ENCODE measurements at regions not wholly inside any gene's neighbourhood (a gene's known extent, or its start where the extent isn't known, plus 50 kb on each side); places are given as distances from the start of the nearest gene placed in this dataset.
A peak's percentile ranks its signal among the peaks of the same experiment; 100 is the strongest.

- DNase-seq: no peak
These were observed 368.4 kb upstream of the ITGA1 start for GRCh38 chr5:52419357-52419756.

DNA sequence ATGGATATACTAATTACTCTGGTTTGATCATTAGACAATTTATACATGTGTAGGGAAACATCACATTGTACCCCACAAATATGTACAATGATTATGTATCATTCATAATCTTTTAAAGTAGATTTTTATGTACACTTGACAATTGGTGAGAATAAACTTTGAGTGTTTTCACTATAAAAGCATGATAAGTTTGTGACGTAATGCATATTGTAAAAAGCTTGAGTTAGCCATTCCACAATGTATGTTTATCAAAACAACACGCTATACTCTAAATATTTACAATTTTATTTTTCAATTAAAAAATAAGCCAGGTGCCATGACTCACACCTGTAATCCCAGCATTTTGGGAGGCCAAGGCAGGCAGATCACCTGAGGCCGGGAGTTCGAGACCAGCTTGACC is 360.1 kb upstream of the ITGA1 start:
- DNase-seq: no peak

DNA sequence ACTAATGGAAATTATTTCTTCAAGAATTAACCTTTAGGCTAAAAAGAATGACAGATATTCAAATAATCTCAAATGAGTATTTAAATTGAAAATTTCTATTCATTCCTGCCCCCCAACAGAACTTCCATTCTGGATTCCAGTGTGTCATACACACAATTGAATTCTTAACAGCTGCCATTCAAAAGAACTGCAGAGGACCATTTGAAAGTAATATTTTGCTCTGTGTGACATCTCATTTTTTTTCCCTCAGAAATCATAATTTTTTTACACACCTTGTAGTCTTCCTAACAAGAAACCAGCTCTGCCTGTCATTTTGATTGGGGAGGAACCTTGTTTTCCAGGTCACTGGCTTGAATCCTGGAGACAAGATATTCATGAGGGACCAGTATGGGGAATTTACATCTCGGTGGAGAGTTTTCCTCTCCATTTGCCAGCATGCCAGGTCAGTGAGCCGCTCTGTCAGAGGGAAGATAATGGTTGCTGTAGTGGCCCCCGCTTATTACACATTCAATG is 358.7 kb upstream of the ITGA1 start:
- no peak for DNase-seq

GRCh38 chr5:52441768-52442167 is 345.9 kb upstream of the ITGA1 start:
- DNase-seq: no peak

- DNase-seq: no peak
These were observed 344.5 kb upstream of the ITGA1 start for GRCh38 chr5:52443187-52443586.

DNA sequence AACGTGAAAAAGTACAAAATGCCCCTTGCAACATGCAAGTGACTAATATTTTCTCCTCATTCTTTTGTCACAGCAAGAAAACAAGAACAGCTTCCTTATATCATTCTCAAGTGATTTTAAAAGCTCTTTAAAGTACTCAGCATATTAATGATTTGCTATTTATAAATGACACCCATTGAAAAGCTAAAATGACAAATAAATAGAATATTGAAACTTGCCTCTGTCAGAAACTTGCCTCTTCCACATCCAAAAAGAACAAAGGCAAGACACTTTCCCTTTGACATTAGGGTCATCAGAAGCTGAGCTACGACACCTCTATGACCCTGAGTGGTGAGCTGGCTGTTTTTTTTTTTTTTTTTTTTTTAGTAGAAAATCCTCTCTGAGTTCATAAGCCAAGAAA is 339.6 kb upstream of the ITGA1 start:
- DNase-seq: no peak

DNA sequence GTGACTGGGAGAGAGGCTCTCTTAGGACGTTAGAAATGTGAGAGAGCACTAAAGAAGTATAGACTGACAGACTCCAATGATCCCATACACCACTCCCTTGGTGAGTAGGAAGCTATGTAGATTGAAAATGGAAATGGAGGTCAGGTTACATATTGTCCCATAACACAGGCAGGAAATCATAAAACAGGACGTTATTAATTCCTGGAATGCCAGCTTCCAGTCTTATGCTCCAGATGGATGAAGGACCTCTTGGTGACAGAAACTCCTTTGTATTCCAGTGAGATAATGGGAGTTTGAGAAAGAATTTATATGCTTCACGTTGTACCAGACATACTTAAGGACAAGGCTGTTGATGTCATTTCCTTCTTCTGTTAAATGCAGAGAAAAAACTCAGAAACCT is 338.2 kb upstream of the ITGA1 start:
- no peak for DNase-seq

DNA sequence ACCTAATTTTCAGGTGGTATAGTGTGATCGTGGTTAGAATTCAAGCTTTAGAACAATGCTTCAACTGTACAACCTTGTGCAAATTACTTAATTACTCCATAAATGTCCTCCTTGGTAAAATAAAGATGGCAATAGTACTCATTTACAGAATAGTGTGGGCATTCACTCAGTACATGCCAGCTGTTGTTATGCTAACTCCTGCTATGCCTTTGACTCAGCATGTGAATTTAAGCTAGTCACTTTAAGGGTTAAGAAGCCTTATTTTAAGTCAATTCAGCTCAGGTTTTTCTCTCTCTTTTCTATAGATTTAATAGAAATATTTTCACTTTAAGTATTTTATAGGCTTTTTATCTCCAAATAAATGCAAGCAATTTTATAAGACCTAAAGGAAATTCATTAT is 335.6 kb upstream of the ITGA1 start:
- DNase-seq: no peak

DNA sequence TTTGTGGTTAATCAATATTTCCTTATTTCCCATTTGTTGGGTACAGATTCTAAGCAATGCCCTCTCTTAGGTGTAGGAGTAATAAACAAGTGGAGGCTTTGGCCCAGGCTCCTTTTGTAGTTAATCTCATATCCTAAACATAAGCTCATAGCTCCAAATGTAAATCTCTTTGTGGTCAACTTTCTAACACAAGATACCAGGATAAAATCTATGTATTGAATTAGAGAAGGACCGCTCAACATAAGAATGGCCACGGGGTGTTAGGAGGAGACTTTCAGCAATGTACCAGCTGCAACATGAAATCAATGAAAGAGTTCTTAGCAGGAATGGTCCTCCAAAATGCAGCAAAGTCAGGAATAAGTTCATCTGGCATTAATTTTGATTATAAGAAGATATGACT is 334.5 kb upstream of the ITGA1 start:
- no peak for DNase-seq

- DNase-seq: no peak
These were observed 331.8 kb upstream of the ITGA1 start for GRCh38 chr5:52455920-52456319.

GRCh38 chr5:52457810-52458209 is 329.9 kb upstream of the ITGA1 start:
- no peak for DNase-seq

DNA sequence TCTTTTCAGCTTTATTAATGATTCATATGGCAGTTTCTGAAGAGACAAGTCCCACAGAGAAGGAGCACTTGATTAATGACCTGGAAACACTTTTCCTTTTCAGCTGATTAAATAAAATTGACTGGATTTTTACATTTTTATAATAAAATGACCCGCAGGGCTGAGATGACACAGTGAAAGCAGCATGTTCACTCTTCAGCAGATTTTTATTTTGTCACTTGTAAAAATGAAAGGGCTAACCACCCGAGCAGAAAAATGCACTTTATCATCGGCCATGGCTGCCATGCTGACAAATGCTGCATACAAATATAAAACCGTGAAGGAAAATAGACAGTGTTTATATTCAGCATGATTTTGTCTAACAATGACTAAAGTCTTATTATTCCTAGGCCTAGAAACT is 321.6 kb upstream of the ITGA1 start:
- no peak for DNase-seq

DNA sequence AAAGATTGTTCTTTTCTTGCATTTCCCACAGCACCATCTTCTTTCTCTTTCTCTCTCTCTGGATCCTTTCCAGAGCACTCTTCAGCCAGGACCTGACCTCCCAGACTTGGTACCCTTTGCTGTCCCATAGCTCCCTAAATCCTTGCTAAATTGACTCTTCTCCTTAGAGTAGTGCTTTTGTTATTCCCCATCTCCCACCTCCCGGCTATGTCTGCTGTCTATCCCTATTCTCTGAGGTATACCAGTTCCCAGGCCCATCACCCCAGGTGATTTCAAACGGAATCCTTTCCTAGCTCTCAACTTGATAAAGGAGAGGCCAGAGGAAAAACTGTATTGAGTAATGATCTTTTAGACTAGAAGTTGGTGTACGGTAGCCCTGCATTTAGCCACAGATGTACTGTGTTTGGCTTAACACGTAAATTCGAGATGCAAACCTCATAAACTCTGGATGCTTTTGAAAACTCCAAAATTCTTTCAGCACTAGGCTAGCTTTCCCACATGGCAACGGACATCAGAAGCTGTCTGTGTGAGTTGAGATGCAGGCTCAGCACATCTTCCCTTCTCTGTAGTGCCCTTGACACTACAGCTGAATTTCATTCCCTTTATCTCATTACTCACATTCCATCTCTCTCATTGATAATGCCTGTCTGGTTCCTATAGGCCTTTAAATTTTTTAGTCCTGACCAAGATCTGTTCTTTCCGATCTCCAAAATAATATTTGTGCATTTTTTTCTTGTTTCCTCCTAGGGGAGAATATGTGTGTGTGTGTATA is 320.8 kb upstream of the ITGA1 start:
- DNase-seq: no peak

DNA sequence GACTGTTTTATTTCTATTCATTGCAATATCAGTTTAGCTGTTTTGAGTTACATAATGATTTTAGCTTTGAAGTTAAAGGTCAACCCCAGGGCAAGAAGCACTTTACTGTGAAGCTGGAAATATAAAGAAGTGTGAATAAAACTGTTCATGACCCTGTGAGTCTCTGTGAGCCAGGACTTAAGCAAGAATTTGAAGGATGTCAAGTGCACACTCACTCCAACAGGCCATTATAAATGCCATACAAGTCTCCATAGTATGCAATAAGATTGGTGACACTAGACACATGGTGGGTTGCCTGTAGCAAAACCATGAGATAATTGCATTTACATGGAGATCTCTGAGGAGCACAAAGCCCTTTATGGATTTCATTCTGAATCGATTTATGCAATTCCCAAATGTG is 318.7 kb upstream of the ITGA1 start:
- DNase-seq: no peak

GRCh38 chr5:52469420-52469819 is 318.3 kb upstream of the ITGA1 start:
- DNase-seq: peak; percentile 39

GRCh38 chr5:52469835-52470234 is 317.9 kb upstream of the ITGA1 start:
- peak; percentile 22 for DNase-seq

DNA sequence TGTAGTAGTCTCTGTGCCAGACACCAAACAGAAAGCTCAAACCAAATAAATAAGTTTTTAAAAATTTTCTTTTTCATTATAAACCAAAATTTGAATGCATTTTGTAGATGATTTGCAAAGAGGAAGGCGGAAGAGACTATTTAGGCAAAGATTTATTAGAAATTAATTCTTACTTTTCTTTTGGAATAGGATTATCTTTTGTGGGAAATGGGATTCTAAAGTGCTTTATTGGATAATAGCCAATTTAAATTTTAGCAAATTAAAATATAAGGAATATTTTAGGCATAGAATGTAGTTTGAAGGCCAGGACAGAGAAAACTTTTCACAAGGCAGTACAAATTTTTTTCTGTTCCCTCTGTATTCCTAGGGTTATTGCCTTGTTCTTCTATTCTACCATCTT is 311.4 kb upstream of the ITGA1 start:
- no peak for DNase-seq

GRCh38 chr5:52481201-52481600 is 306.5 kb upstream of the ITGA1 start:
- no peak for DNase-seq

DNA sequence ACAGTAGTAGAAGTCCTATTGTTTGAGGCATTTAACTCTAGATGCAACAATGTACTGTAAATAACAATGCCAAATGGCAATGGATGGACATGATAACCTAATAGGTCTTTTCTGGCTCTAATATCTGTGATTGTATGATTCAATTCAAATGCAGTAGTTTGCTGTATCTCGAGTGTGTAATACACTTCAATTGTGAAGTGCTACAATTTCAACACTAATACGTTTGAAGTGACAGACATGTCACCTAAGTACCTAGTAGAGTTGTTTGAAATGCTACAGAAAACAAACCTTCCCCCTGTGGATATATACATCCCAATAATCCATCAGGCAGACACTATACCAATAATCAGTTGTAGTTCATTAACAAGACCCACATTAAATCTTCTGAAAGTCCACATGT is 305.9 kb upstream of the ITGA1 start:
- no peak for DNase-seq

GRCh38 chr5:52491071-52491787 is 296.5 kb upstream of the ITGA1 start:
- no peak for DNase-seq

DNA sequence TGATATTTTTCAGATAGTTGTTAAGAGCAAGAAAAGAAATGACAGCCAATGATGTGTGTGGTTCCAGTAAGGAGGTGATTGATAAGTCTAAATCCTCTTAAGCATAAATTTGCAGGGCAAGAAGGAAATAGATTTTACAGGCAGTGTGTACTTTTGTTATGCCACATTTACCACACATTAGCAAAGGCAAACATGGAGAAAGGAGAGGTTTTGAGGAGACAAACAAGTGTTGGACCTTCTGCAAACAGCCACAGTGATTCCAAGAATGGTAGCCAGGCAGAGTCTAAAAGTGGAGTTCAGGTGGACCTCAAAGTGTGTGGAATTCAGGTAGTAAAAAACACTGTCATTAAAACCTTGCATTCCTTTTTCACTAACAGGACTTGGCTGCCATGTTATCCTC is 295.9 kb upstream of the ITGA1 start:
- DNase-seq: no peak

GRCh38 chr5:52497133-52497693 is 290.5 kb upstream of the ITGA1 start:
- no peak for DNase-seq

DNA sequence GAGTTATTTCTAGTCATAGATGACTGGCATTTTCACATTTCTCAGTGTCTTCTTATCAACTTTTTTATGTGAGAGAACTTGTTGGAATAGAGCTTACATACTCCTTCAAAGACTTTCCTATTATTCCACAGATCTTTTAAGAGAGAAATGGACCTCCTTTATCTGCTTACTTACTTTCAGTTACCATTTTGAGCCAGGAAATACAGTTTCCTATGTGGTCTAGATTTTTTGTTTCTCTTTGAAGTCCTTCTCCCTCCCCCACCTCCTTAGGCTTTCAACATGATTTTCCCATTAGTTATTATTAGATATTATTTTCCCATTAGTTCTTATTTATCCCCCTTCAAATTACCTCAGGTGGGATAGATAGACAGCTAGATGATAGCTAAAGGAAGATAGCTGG is 289.1 kb upstream of the ITGA1 start:
- DNase-seq: no peak

DNA sequence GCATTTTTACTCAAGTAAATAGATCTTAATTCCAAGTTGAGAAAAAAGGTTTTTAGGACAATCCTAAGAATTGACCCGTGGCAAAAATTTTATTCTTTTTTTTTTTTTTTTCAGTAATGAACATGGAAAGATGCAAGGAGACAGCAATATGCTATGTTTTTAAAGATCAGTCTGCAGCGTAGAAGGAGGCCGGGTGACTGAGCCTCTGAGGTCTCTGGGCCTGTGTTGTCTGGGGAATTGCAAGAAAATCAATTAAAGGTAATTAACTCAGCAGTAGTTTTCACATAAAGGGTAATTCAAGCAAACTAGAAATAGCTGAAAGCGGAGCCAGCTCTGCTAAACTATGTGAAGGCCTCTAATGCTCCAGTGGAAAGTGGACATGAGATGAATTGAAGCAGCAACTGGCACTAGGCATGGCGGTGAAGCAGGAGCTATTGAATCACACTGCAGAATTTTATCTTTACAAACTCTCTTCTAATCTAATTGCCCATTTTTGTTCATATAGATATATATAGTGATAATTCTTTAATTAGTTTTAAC is 285.2 kb upstream of the ITGA1 start:
- DNase-seq: no peak
